ENCODE measurements at regions not wholly inside any gene's neighbourhood (a gene's known extent, or its start where the extent isn't known, plus 50 kb on each side); places are given as distances from the start of the nearest gene placed in this dataset.

DNA sequence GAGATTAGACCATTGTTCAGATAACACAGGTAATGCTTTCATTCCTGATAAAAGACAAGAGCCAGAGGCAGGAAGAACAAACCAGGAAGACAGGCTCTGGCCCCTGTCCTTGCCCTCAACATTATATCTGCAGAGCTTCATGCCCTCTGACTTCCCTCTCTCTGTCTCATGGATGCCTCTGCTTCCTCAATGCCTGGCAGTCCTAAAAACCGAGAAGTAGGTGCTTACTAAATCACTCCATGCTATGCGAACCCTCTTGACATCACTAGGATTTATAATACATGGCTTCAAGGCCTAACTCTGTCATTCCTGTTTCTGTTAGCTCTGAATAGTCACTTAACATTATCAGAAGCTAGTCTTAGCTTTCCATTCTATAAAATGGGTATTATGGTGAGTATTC lies 117.8 kb downstream of the TLR4 start:
- no peak for ATAC-seq
- intact Hi-C loops (cut with micrococcal nuclease; ENCODE audit: unreplicated experiment): no loop called here
- H3K4me1 ChIP-seq (ENCODE audit: control insufficient read depth, insufficient read depth, low read length): no peaks in the 10 kb centered on the region
- ChIA-PET POLR2A (no interaction called here), CTCF (no interaction called here)
- DNase-seq (ENCODE audit: low read depth, low spot score): no peak
- H3K27ac ChIP-seq (ENCODE audit: low read length): no peak overlapping the region
- no peaks in the 10 kb centered on the region for H3K9me3 ChIP-seq (ENCODE audit: control insufficient read depth, insufficient read depth, low read depth, low read length)
- H3K4me3 ChIP-seq (ENCODE audit: low read depth in 2 of 2, low read length in 2 of 2): no peak overlapping the region
- H3K27me3 ChIP-seq (ENCODE audit: control insufficient read depth, insufficient read depth, low read length): no peaks in the 10 kb centered on the region
- no peaks in the 10 kb centered on the region for H3K36me3 ChIP-seq (ENCODE audit: control insufficient read depth, insufficient read depth, low read length)
- no TSS peak for BruUV-seq (replicated peaks)
- TF ChIP-seq TCF7L2 (IDR thresholded peaks at IDR 0.05; ENCODE audit: low read depth, low read length) (no peak), SIN3A (IDR thresholded peaks at IDR 0.05; ENCODE audit: borderline replicate concordance, insufficient read depth, low read depth, low read length) (no peak), POLR2AphosphoS5 (IDR thresholded peaks at IDR 0.05; ENCODE audit: low read depth, low read length) (no peak), REST (IDR thresholded peaks at IDR 0.05; ENCODE audit: insufficient read depth in 1 of 2, low read depth in 2 of 2, low read length in 1 of 2) (no peak)
- TF ChIP-seq, protein P1, sequence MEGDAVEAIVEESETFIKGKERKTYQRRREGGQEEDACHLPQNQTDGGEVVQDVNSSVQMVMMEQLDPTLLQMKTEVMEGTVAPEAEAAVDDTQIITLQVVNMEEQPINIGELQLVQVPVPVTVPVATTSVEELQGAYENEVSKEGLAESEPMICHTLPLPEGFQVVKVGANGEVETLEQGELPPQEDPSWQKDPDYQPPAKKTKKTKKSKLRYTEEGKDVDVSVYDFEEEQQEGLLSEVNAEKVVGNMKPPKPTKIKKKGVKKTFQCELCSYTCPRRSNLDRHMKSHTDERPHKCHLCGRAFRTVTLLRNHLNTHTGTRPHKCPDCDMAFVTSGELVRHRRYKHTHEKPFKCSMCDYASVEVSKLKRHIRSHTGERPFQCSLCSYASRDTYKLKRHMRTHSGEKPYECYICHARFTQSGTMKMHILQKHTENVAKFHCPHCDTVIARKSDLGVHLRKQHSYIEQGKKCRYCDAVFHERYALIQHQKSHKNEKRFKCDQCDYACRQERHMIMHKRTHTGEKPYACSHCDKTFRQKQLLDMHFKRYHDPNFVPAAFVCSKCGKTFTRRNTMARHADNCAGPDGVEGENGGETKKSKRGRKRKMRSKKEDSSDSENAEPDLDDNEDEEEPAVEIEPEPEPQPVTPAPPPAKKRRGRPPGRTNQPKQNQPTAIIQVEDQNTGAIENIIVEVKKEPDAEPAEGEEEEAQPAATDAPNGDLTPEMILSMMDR (IDR thresholded peaks at IDR 0.05): no peak
- in situ Hi-C loops (cut with HindIII; ENCODE audit: low pct_unique_long_range_greater_than_20kb, low sequenced_read_pairs): no loop called here

DNA sequence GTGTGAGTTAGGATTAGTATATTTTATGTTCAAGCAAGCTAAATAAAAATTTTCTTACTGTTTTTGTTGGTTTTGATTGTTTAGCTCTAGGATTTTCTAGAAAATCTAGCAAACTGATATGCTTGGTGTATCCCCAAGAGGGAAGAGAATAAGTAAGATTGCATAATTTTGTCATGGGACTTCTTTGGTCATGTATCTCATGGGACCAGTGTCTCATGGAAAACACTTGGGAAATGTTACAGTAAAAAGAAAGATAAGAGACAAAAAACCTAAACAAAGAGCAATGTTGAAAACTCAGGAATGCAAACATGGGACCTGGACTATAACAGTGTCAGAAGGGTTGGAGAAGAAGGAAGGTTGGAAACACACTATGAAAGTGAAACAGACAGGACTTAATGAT lies 119.4 kb downstream of the TLR4 start:
- in situ Hi-C loops (cut with HindIII; ENCODE audit: low pct_unique_long_range_greater_than_20kb, low sequenced_read_pairs) (no loop called here), intact Hi-C loops (cut with micrococcal nuclease; ENCODE audit: unreplicated experiment) (no loop called here)
- no peaks in the 10 kb centered on the region for H3K9me3 ChIP-seq (ENCODE audit: control insufficient read depth, insufficient read depth, low read depth, low read length)
- no peaks in the 10 kb centered on the region for H3K4me1 ChIP-seq (ENCODE audit: control insufficient read depth, insufficient read depth, low read length)
- ATAC-seq (no peak), DNase-seq (ENCODE audit: low read depth, low spot score) (no peak)
- no TSS peak for BruUV-seq (replicated peaks)
- POLR2A ChIA-PET: no interaction called here
- TF ChIP-seq SIN3A (IDR thresholded peaks at IDR 0.05; ENCODE audit: borderline replicate concordance, insufficient read depth, low read depth, low read length): no peak
- no peak for TF ChIP-seq POLR2AphosphoS5 (IDR thresholded peaks at IDR 0.05; ENCODE audit: low read depth, low read length)
- TF ChIP-seq TCF7L2 (IDR thresholded peaks at IDR 0.05; ENCODE audit: low read depth, low read length): no peak
- no peak for TF ChIP-seq REST (IDR thresholded peaks at IDR 0.05; ENCODE audit: insufficient read depth in 1 of 2, low read depth in 2 of 2, low read length in 1 of 2)
- TF ChIP-seq, protein P1 (IDR thresholded peaks at IDR 0.05): no peak
- CTCF ChIA-PET: no interaction called here
- H3K27me3 ChIP-seq (ENCODE audit: control insufficient read depth, insufficient read depth, low read length): no peaks in the 10 kb centered on the region
- no peak overlapping the region for H3K4me3 ChIP-seq (ENCODE audit: low read depth in 2 of 2, low read length in 2 of 2)
- no peaks in the 10 kb centered on the region for H3K36me3 ChIP-seq (ENCODE audit: control insufficient read depth, insufficient read depth, low read length)
- H3K27ac ChIP-seq (ENCODE audit: low read length): no peak overlapping the region

Data from Panc1 (cell line).